Endodermal cell (in vitro differentiated cells): ENCODE measurements at regions not wholly inside any gene's neighbourhood (a gene's known extent, or its start where the extent isn't known, plus 50 kb on each side); places are given as distances from the start of the nearest gene placed in this dataset.
"Not testable (repeated sequence)": the region's sequence is repeated elsewhere in the genome, so short reads cannot be mapped to it uniquely, and the experiment has no call there.

ENCODE experiments used
- DNase-seq: peaks from one replicate; pipeline ENCODE4 v3.0.0-alpha.2; 2017
- H3K27ac ChIP-seq: 2 replicates; pipeline ENCODE4 v1.5.1; 2013; ENCODE audit warnings: mild to moderate bottlenecking, low read depth, low read length, moderate library complexity
- H3K27me3 ChIP-seq: 2 replicates; pipeline ENCODE4 v1.6.1; 2013; ENCODE audit warnings: mild to moderate bottlenecking, low read length, moderate library complexity; ENCODE audit not compliant: insufficient read depth, control insufficient read depth, poor library complexity, severe bottlenecking
- H3K36me3 ChIP-seq: 2 replicates; pipeline ENCODE4 v1.7.0; 2013; ENCODE audit warnings: mild to moderate bottlenecking, low read length, moderate library complexity; ENCODE audit not compliant: control insufficient read depth, insufficient read depth
- H3K4me1 ChIP-seq: one replicate; pipeline ENCODE4 v1.7.0; 2013; ENCODE audit warnings: low read length; ENCODE audit not compliant: control insufficient read depth, insufficient read depth
- H3K4me3 ChIP-seq: 2 replicates; pipeline ENCODE4 v1.5.1; 2013; ENCODE audit warnings: mild to moderate bottlenecking, low read length, moderate library complexity
- H3K9ac ChIP-seq: 2 replicates; pipeline ENCODE4 v1.6.1; 2013; ENCODE audit warnings: mild to moderate bottlenecking, low read length, moderate library complexity; ENCODE audit not compliant: poor library complexity, severe bottlenecking; ENCODE audit errors: extremely low read depth
- H3K9me3 ChIP-seq: 2 replicates; pipeline ENCODE4 v1.6.1; 2013; ENCODE audit warnings: mild to moderate bottlenecking, low read length, moderate library complexity; ENCODE audit not compliant: control insufficient read depth
- H3K27ac Mint-ChIP-seq: 2 replicates; pipeline ENCODE4 v1.8.0; 2020; ENCODE audit warnings: mixed read lengths
- H3K27me3 Mint-ChIP-seq: 2 replicates; pipeline ENCODE4 v1.8.0; 2021; ENCODE audit warnings: mild to moderate bottlenecking, mixed read lengths; ENCODE audit not compliant: insufficient read depth
- H3K36me3 Mint-ChIP-seq: 2 replicates; pipeline ENCODE4 v1.8.0; 2020; ENCODE audit warnings: low read depth, mixed read lengths
- H3K4me1 Mint-ChIP-seq: 2 replicates; pipeline ENCODE4 v1.8.0; 2020; ENCODE audit warnings: mixed read lengths
- H3K4me3 Mint-ChIP-seq: 2 replicates; pipeline ENCODE4 v1.8.0; 2020; ENCODE audit warnings: mild to moderate bottlenecking, moderate library complexity, mixed read lengths
- H3K9me3 Mint-ChIP-seq: 2 replicates; pipeline ENCODE4 v1.8.0; 2020; ENCODE audit warnings: mild to moderate bottlenecking, mixed read lengths
- WGBS, 2 experiments: methylation state at CpG; one replicate each; pipeline versions ENCODE4 v1.1.5 to v1.1.7; 2013; ENCODE audit warnings: missing lambda C conversion rate in 2 of 2, mixed read lengths in 1 of 2; ENCODE audit not compliant: insufficient coverage in 1 of 2, insufficient read length in 1 of 2; 5-methylcytosine and 5-hydroxymethylcytosine counted together
- TF ChIP-seq, protein P1 (sequence below): fragments of 200-600 bp; sonication (generic); conservative IDR thresholded peaks from 2 replicates; pipeline ENCODE4 v1.5.0; 2021; ENCODE audit warnings: antibody characterized with exemption, mild to moderate bottlenecking

DNA sequence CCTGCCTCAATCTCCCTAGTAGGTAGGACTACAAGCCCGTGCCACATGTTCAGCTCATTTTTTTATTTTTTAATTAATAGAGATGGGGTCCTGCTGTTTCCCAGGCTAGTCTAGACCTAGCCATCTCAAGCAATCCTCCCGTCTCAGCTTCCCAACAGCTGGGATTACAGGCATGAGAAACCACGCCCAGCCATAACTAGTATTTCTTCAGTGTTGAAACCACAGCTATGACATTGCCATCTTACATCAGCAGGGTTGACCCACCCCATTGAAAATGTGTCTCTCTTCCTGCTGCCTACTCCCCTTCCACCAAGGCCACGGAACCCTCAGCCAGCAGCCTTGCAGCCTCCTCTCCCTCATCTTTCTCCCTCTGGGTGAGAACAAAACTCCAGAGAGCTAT lies 62.1 kb upstream of the ZNF746 start:
- 96 to 100% methylated on average over 1 to 3 of the region's 4 CpGs for WGBS, 2 experiments
- H3K27ac ChIP-seq: no peak overlapping the region

DNA sequence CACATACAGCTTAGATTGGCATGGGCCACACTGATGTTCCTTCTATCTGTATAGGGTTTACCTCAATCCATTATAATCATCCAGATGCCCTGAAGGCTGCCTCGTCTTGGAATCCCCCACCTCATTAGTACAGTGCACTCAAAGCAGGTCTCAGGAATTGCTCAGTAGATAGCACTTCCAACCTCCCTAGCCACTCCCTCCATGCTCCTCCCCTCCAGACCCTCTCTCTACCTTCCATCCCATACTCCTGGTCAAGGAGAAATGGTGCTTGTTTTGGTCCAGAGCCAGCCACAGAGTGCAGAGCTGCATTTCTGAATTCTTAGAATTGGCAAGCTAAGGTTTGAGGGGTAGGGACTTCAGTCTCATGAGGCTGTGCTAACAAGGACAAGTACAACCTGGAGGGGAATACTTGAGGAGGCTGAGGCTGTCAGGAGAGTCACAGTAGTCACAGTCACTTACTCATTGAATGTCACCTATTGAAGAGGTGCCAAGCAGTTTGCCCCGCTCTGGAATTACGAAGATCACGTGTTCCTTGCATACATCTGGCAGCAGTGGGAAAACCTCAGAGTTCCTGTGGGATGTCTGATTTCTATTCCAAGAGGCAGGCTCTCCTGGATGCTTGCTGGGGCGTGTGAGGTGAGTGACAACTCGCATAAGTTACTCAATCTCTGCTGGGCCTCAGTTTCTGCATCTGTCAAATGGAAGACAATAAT lies 60.7 kb upstream of the ZNF746 start:
- Mint-ChIP-seq H3K4me1 (no peaks in the 10 kb centered on the region), H3K27ac (no peak overlapping the region), H3K36me3 (peaks cover 54% of the 10 kb centered on the region), H3K9me3 (peaks cover 16% of the 10 kb centered on the region), H3K27me3 (no peaks in the 10 kb centered on the region), H3K4me3 (no peak overlapping the region)
- Histone ChIP-seq H3K4me3 (no peak overlapping the region), H3K4me1 (no peaks in the 10 kb centered on the region), H3K27me3 (no peaks in the 10 kb centered on the region), H3K9me3 (no peaks in the 10 kb centered on the region), H3K27ac (no peak overlapping the region), H3K9ac (no peak overlapping the region), H3K36me3 (peaks cover 30% of the 10 kb centered on the region)
- TF ChIP-seq, protein P1, sequence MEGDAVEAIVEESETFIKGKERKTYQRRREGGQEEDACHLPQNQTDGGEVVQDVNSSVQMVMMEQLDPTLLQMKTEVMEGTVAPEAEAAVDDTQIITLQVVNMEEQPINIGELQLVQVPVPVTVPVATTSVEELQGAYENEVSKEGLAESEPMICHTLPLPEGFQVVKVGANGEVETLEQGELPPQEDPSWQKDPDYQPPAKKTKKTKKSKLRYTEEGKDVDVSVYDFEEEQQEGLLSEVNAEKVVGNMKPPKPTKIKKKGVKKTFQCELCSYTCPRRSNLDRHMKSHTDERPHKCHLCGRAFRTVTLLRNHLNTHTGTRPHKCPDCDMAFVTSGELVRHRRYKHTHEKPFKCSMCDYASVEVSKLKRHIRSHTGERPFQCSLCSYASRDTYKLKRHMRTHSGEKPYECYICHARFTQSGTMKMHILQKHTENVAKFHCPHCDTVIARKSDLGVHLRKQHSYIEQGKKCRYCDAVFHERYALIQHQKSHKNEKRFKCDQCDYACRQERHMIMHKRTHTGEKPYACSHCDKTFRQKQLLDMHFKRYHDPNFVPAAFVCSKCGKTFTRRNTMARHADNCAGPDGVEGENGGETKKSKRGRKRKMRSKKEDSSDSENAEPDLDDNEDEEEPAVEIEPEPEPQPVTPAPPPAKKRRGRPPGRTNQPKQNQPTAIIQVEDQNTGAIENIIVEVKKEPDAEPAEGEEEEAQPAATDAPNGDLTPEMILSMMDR: no peak
- DNase-seq: no peak
- 92 to 98% methylated on average over 4 to 6 of the region's 6 CpGs for WGBS, 2 experiments

More for the DNA sequence above, 62.1 kb upstream of the ZNF746 start:
- Mint-ChIP-seq H3K36me3 (peaks cover 59% of the 10 kb centered on the region), H3K4me3 (no peak overlapping the region), H3K27me3 (no peaks in the 10 kb centered on the region), H3K27ac (no peak overlapping the region), H3K9me3 (peaks cover 8% of the 10 kb centered on the region), H3K4me1 (no peaks in the 10 kb centered on the region)
- Histone ChIP-seq H3K9ac (no peak overlapping the region), H3K27me3 (no peaks in the 10 kb centered on the region), H3K9me3 (no peaks in the 10 kb centered on the region), H3K36me3 (peaks cover 33% of the 10 kb centered on the region), H3K4me3 (no peak overlapping the region), H3K4me1 (no peaks in the 10 kb centered on the region)
- TF ChIP-seq, protein P1: no peak
- no peak for DNase-seq

DNA sequence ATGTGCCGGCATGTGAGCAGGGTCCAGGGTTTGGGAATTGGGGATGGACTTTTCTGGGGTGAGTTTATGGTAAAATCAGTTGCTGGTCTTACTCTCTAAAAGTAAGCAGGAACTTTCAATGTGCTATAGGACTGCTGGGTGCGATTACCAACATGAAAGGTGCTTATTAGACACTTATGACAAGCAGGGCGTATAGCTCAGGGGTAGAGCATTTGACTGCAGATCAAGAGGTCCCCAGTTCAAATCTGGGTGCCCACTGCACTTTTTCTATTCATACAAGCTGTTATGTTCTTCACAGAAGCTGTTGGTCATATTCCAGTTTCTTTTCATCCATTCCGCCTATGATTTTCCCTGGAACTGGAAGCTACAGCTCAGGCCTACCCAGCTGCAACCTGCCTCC lies 58.9 kb upstream of the ZNF746 start:
- H3K27ac Mint-ChIP-seq, H3K4me1 ChIP-seq, H3K27ac ChIP-seq, H3K9ac ChIP-seq, DNase-seq, H3K4me3 Mint-ChIP-seq, H3K4me1 Mint-ChIP-seq, H3K4me3 ChIP-seq, H3K27me3 ChIP-seq, H3K27me3 Mint-ChIP-seq: not testable (repeated sequence)
- Histone ChIP-seq H3K36me3 (peaks cover 46% of the 10 kb centered on the region), H3K9me3 (peaks cover 13% of the 10 kb centered on the region)
- Mint-ChIP-seq H3K36me3 (peaks cover 70% of the 10 kb centered on the region), H3K9me3 (peaks cover 29% of the 10 kb centered on the region)
- WGBS, 2 experiments: 96 to 100% methylated on average over 4 of the region's 4 CpGs

DNA sequence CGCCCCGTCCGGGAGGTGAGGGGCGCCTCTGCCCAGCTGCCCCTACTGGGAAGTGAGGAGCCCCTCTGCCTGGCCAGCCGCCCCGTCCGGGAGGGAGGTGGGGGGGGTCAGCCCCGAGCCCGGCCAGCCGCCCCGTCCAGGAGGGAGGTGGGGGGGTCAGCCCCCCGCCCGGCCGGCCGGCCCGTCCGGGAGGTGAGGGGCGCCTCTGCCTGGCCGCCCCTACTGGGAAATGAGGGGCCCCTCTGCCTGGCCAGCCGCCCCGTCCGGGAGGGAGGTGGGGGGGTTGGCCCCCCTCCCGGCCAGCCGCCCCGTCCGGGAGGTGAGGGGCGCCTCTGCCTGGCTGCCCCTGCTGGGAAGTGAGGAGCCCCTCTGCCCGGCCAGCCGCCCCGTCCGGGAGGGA lies 57.2 kb upstream of the ZNF746 start:
- H3K9me3 Mint-ChIP-seq: peaks cover 29% of the 10 kb centered on the region
- H3K4me3 Mint-ChIP-seq, H3K4me3 ChIP-seq, H3K27ac Mint-ChIP-seq, H3K27me3 ChIP-seq, H3K4me1 Mint-ChIP-seq, DNase-seq, H3K4me1 ChIP-seq, H3K9ac ChIP-seq, H3K27me3 Mint-ChIP-seq, H3K27ac ChIP-seq: not testable (repeated sequence)
- WGBS, 2 experiments: 93% methylated on average over 27 of the region's 31 CpGs; no CpG with 5 or more reads in 1 of the 2 experiments
- H3K9me3 ChIP-seq: peaks cover 13% of the 10 kb centered on the region
- H3K36me3 Mint-ChIP-seq: peaks cover 81% of the 10 kb centered on the region
- peaks cover 56% of the 10 kb centered on the region for H3K36me3 ChIP-seq

DNA sequence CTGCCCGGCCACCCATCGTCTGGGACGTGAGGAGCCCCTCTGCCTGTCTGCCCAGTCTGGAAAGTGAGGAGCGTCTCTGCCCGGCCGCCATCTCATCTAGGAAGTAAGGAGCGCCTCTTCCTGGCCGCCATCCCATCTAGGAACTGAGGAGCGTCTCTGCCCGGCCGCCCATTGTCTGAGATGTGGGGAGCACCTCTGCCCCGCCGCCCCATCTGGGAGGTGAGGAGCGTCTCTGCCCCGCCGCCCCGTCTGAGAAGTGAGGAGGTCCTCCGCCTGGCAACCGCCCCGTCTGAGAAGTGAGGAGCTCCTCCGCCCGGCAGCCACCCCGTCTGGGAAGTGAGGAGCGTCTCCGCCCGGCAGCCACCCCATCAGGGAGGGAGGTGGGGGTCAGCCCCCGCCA lies 56.4 kb upstream of the ZNF746 start:
- H3K4me1 Mint-ChIP-seq, H3K27me3 ChIP-seq, H3K9ac ChIP-seq, H3K4me1 ChIP-seq, H3K4me3 Mint-ChIP-seq, H3K27ac Mint-ChIP-seq, H3K27ac ChIP-seq, H3K4me3 ChIP-seq, H3K27me3 Mint-ChIP-seq, DNase-seq: not testable (repeated sequence)
- Mint-ChIP-seq H3K36me3 (peaks cover 84% of the 10 kb centered on the region), H3K9me3 (peaks cover 29% of the 10 kb centered on the region)
- peaks cover 63% of the 10 kb centered on the region for H3K36me3 ChIP-seq
- 97% methylated on average over 18 to 27 of the region's 27 CpGs for WGBS, 2 experiments
- peaks cover 20% of the 10 kb centered on the region for H3K9me3 ChIP-seq
